C4-2B (cell line): ENCODE measurements at regions not wholly inside any gene's neighbourhood (a gene's known extent, or its start where the extent isn't known, plus 50 kb on each side); places are given as distances from the start of the nearest gene placed in this dataset.

ENCODE experiments used
- H3K27ac ChIP-seq: fragments of 450-650 bp; 2 replicates; pipeline ENCODE4 v1.5.1; 2017
- CTCF ChIP-seq: fragments of 450-650 bp; conservative IDR thresholded peaks from 2 replicates; pipeline ENCODE4 v1.5.1; 2017; ENCODE audit warnings: mild to moderate bottlenecking
- ZFX ChIP-seq: fragments of 450-650 bp; IDR thresholded peaks from 2 replicates; pipeline ENCODE4 v1.6.1; 2017

GRCh38 chr2:2570360-2570759 lies 239.3 kb upstream of the MYT1L start:
- H3K27ac ChIP-seq, result no peak overlapping the region
- TF ChIP-seq CTCF (no peak), ZFX (no peak)

GRCh38 chr2:2569836-2570235 lies 238.8 kb upstream of the MYT1L start:
- TF ChIP-seq CTCF (no peak), ZFX (no peak)
- H3K27ac ChIP-seq, result no peak overlapping the region

GRCh38 chr2:2569306-2569705 lies 238.2 kb upstream of the MYT1L start:
- no peak overlapping the region for H3K27ac ChIP-seq
- TF ChIP-seq CTCF, result no peak
- no peak for TF ChIP-seq ZFX

GRCh38 chr2:2568411-2568810 lies 237.3 kb upstream of the MYT1L start:
- no peak overlapping the region for H3K27ac ChIP-seq
- no peak for TF ChIP-seq CTCF
- no peak for TF ChIP-seq ZFX

GRCh38 chr2:2567776-2568175 lies 236.7 kb upstream of the MYT1L start:
- no peak for TF ChIP-seq CTCF
- TF ChIP-seq ZFX, result no peak

GRCh38 chr2:2566396-2567323 lies 235.6 kb upstream of the MYT1L start:
- H3K27ac ChIP-seq, result no peak overlapping the region
- TF ChIP-seq ZFX (no peak), CTCF (no peak)

More at GRCh38 chr2:2567776-2568175, 236.7 kb upstream of the MYT1L start:
- no peak overlapping the region for H3K27ac ChIP-seq

GRCh38 chr2:2565671-2566070 lies 234.6 kb upstream of the MYT1L start:
- no peak for TF ChIP-seq ZFX
- no peak for TF ChIP-seq CTCF
- H3K27ac ChIP-seq, result no peak overlapping the region
